Activated naive CD8-positive, alpha-beta T cell treated with anti-CD3 and anti-CD28 coated beads, Interleukin-2, amount 50 U/mL, for 24 hours (primary cell): ENCODE measurements at regions not wholly inside any gene's neighbourhood (a gene's known extent, or its start where the extent isn't known, plus 50 kb on each side); places are given as distances from the start of the nearest gene placed in this dataset.

Experiments
- ATAC-seq: fragments of 150-1000 bp; cut with Tn5 transposase; one replicate; pipeline ENCODE4 v1.10.0; 2021
- DNase-seq: peaks from one replicate; pipeline ENCODE4 v3.0.0; 2021
- H3K27ac Mint-ChIP-seq: one replicate; pipeline ENCODE4 v1.8.0; 2021; ENCODE audit warnings: mild to moderate bottlenecking, mixed read lengths
- H3K27me3 Mint-ChIP-seq: one replicate; pipeline ENCODE4 v1.8.0; 2021; ENCODE audit warnings: mixed read lengths
- H3K36me3 Mint-ChIP-seq: one replicate; pipeline ENCODE4 v1.8.0; 2021; ENCODE audit warnings: low read depth, mixed read lengths
- H3K4me1 Mint-ChIP-seq: one replicate; pipeline ENCODE4 v1.8.0; 2021; ENCODE audit warnings: mixed read lengths
- H3K4me3 Mint-ChIP-seq: one replicate; pipeline ENCODE4 v1.8.0; 2021; ENCODE audit warnings: mild to moderate bottlenecking, moderate library complexity, mixed read lengths
- H3K9me3 Mint-ChIP-seq: one replicate; pipeline ENCODE4 v1.8.0; 2021; ENCODE audit warnings: mixed read lengths

DNA sequence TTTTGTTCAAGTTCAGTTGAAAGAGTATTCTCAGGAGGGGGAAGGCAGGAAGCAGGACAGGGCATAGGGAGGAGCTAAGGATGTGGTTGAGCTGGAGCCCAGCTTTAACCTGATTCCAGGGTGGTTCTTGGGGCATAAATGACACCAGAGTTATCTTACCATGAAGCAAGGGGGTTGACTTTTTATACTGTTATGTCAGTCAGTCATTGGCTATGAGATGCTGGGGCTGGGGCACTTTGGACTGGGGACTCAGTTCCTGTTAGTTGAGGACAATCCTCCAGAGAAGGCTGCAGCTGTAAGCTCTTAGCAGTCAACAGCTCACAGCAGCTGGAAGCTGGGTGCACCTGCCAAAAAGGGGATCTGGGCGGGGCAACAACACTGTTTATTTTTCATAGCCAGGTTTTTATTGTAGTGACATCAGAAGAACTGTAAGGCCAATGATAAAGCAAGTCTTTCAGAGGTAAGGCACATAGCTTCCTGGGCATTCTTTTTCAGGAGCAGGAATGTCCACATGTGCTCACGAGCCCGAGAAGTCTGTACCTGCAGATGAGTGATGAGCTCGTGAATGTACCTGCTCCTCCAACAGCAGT, 78.5 kb downstream of the MID1IP1 start:
- no peaks in the 10 kb centered on the region for H3K36me3 Mint-ChIP-seq
- H3K27me3 Mint-ChIP-seq = no peaks in the 10 kb centered on the region
- H3K27ac Mint-ChIP-seq = no peak overlapping the region
- no peak for ATAC-seq
- no peaks in the 10 kb centered on the region for H3K9me3 Mint-ChIP-seq
- no peak for DNase-seq
- H3K4me3 Mint-ChIP-seq = no peak overlapping the region
- peaks cover 21% of the 10 kb centered on the region for H3K4me1 Mint-ChIP-seq

DNA sequence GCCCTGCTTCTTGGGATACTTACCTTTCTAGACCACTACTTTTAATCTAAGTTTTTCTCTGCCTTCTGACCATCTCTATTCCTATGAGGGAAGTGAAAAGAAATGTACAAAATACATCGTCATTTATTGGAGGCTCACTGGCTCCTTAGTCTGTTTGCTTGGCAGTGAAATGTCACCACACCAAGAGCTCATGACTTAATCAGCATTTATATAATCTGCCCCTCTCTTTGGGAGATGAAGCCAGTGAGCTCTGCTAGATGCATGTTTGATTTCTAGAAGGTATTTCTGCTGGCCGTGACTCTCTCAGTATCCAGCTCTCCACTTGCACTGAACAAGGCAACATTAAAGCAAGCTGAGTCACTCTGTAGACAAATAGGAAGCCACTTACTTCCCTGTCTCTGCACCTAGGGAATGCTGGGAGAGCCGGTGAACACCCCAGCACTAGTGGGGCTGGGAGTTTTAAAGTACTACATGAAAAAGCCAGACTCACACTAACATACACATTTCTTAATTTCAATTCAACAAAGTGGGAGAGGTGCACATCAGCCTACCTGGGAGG, 79.1 kb downstream of the MID1IP1 start:
- no peaks in the 10 kb centered on the region for H3K36me3 Mint-ChIP-seq
- peaks cover 21% of the 10 kb centered on the region for H3K4me1 Mint-ChIP-seq
- ATAC-seq (no peak), DNase-seq (no peak)
- H3K27ac Mint-ChIP-seq = peak overlapping the region; percentile 46
- no peaks in the 10 kb centered on the region for H3K9me3 Mint-ChIP-seq
- H3K27me3 Mint-ChIP-seq = no peaks in the 10 kb centered on the region
- no peak overlapping the region for H3K4me3 Mint-ChIP-seq

DNA sequence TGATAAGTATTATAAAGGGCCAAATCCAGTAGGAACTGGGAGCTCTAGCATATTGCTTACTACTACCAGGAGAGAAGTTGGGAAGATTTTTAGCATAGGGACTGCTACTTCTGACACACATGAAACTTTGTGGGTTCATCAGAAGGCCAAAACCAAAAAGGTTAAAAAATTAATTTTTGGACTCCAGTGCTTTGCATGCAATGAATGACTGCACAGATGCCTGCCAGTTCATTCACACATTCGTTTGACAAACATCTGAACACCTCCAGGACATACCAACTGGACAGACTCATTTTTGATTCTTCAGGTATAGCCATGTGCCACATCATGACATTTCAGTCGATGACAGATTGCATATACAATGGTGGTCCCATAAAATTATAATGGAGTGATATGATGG, 79.8 kb downstream of the MID1IP1 start:
- Mint-ChIP-seq H3K27ac (no peak overlapping the region), H3K27me3 (no peaks in the 10 kb centered on the region), H3K4me1 (peaks cover 21% of the 10 kb centered on the region), H3K4me3 (no peak overlapping the region), H3K9me3 (no peaks in the 10 kb centered on the region), H3K36me3 (no peaks in the 10 kb centered on the region)
- ATAC-seq (no peak), DNase-seq (no peak)

DNA sequence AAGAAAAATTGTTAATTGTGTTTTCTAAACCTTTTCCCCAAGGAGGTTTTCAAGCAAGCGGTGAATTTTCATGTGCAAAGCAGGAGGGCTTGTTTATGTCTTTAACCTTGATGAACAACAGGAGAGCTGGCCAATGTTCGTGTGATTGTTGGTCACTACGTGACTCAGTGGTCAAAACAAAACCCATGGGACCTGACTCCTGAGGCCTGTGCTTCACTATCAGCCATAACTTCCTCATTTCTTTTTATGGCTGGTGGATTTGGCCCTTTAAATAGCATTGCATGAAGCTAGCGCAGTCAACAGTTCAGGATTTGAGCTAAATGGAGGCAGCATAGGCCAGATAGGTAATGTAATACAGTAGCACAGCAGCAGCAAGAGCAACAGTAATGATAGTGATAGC, 80.5 kb downstream of the MID1IP1 start:
- no peaks in the 10 kb centered on the region for H3K27me3 Mint-ChIP-seq
- H3K9me3 Mint-ChIP-seq = no peaks in the 10 kb centered on the region
- H3K4me1 Mint-ChIP-seq = peaks cover 21% of the 10 kb centered on the region
- H3K27ac Mint-ChIP-seq = no peak overlapping the region
- H3K4me3 Mint-ChIP-seq = no peak overlapping the region
- ATAC-seq (no peak), DNase-seq (no peak)
- H3K36me3 Mint-ChIP-seq = no peaks in the 10 kb centered on the region

DNA sequence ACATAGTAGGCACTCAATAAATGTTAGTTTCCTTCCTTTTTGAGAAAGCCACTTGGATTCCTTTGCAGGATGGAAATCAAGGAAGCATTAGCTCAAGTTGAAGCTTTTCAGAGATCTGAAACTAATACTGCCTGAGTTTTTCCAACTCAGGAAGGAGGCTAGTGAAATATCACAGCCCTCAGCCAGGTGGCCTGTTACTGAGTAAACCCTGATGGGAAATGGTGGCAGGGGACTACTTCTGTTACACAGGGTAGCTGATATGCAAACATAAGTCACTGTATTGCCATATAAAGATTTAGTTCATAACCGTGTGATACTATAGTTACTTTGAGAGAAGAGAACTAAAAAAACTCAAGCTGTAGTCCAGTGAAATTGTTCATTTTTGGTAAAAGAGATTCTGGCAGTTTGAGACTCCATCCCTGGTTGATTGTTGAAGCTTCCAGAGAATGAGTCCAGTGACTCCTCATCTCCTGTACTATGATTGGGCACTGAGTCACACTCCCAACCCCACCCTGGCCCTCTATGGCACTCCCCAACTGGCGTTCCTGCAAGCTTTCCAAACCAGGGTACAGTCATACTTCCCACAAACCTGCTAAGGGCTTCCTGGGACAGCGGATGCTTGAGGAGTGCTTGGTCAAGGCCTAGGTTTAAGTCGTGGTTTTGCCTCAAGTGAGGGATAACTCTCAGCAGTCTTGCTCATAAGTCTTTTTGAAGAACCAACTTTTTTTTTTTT, 81.8 kb downstream of the MID1IP1 start:
- H3K4me3 Mint-ChIP-seq = no peak overlapping the region
- H3K27me3 Mint-ChIP-seq = no peaks in the 10 kb centered on the region
- ATAC-seq (no peak), DNase-seq (no peak)
- H3K9me3 Mint-ChIP-seq = no peaks in the 10 kb centered on the region
- H3K4me1 Mint-ChIP-seq = peaks cover 21% of the 10 kb centered on the region
- H3K36me3 Mint-ChIP-seq = no peaks in the 10 kb centered on the region
- no peak overlapping the region for H3K27ac Mint-ChIP-seq

DNA sequence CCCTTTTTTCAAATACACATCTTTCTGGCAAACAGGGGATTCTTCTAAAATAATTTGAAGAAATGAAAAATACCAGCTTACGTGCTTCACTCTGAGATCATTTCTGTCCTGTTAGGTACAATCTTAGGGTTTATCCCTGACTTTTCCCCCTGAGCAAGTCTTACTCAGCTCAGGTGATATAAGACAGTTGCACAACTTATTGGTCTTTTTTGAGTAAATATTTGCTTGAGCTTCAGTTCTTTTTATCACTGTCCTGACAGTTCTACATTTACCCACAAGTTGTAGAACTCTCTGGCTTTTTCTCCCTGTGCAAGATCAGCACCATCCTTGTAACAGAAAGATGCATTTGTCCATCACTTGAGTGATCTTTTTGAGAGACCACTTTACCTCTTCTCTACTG, 84.9 kb downstream of the MID1IP1 start:
- Mint-ChIP-seq H3K36me3 (no peaks in the 10 kb centered on the region), H3K27me3 (no peaks in the 10 kb centered on the region), H3K4me1 (no peaks in the 10 kb centered on the region), H3K4me3 (no peak overlapping the region), H3K9me3 (no peaks in the 10 kb centered on the region), H3K27ac (no peak overlapping the region)
- ATAC-seq = no peak
- no peak for DNase-seq

DNA sequence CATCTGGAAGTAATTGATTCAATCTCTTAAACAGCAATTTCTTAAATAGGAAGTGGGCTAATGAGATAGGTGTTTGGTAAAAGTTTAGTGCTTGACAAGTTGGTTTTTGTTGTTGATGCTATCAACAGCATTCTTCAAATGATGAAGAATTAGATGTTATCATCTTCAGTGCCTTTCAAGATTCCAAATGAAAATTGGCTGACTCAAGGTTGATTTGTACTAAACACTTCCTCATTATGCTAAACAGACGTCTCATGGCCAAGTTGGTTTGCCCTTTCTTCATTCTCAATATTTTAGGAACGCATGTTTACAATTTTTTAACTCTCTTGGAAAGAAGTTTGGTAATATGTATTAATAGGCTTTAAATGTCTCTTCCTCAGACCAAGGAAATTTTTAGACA, 86.0 kb downstream of the MID1IP1 start:
- no peaks in the 10 kb centered on the region for H3K9me3 Mint-ChIP-seq
- no peak overlapping the region for H3K27ac Mint-ChIP-seq
- H3K4me1 Mint-ChIP-seq = peaks cover 9% of the 10 kb centered on the region
- no peaks in the 10 kb centered on the region for H3K36me3 Mint-ChIP-seq
- DNase-seq = no peak
- no peaks in the 10 kb centered on the region for H3K27me3 Mint-ChIP-seq
- H3K4me3 Mint-ChIP-seq = no peak overlapping the region
- ATAC-seq = no peak

DNA sequence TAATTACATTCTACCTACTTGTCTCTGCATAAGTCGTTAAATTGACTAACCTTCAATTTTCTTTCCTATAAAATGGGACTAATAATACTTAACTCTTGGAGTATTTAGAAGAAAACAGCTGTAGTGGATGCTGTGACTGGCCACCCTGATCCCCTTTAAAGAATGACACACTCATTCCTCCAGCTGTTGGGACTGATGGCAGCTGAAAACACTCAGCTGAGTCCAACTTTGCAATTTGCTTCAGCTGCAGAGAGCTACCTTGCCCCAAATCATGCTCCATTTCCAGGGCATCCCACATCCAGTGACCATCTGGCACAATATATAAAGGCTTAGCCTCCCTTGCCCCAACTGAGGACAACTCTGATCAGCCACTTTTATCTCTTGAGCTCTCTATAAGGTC, 89.1 kb downstream of the MID1IP1 start:
- ATAC-seq (no peak), DNase-seq (no peak)
- no peaks in the 10 kb centered on the region for H3K27me3 Mint-ChIP-seq
- peaks cover 9% of the 10 kb centered on the region for H3K4me1 Mint-ChIP-seq
- H3K27ac Mint-ChIP-seq = no peak overlapping the region
- H3K36me3 Mint-ChIP-seq = no peaks in the 10 kb centered on the region
- no peaks in the 10 kb centered on the region for H3K9me3 Mint-ChIP-seq
- no peak overlapping the region for H3K4me3 Mint-ChIP-seq

DNA sequence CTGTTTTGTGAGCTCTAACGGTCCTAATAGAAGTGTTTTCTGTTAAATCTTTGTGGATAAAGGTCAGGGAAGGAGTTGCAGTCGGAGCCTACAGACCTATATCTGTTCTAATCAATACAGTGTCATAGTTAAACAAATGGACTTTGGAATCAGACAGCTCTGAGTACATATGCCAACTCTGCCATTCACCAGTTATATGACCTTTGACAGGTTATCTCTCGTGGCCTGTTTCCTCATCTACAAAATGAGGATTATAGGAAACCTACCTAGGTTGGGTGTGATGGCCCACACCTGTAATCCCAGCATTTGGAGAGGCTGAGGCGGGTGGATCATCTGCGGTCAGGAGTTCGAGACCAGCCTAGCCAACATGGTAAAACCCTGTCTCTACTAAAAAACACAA, 89.7 kb downstream of the MID1IP1 start:
- ATAC-seq (no peak), DNase-seq (no peak)
- no peak overlapping the region for H3K27ac Mint-ChIP-seq
- peaks cover 9% of the 10 kb centered on the region for H3K4me1 Mint-ChIP-seq
- no peaks in the 10 kb centered on the region for H3K9me3 Mint-ChIP-seq
- no peaks in the 10 kb centered on the region for H3K36me3 Mint-ChIP-seq
- H3K27me3 Mint-ChIP-seq = peaks cover under 1% of the 10 kb centered on the region
- H3K4me3 Mint-ChIP-seq = no peak overlapping the region

DNA sequence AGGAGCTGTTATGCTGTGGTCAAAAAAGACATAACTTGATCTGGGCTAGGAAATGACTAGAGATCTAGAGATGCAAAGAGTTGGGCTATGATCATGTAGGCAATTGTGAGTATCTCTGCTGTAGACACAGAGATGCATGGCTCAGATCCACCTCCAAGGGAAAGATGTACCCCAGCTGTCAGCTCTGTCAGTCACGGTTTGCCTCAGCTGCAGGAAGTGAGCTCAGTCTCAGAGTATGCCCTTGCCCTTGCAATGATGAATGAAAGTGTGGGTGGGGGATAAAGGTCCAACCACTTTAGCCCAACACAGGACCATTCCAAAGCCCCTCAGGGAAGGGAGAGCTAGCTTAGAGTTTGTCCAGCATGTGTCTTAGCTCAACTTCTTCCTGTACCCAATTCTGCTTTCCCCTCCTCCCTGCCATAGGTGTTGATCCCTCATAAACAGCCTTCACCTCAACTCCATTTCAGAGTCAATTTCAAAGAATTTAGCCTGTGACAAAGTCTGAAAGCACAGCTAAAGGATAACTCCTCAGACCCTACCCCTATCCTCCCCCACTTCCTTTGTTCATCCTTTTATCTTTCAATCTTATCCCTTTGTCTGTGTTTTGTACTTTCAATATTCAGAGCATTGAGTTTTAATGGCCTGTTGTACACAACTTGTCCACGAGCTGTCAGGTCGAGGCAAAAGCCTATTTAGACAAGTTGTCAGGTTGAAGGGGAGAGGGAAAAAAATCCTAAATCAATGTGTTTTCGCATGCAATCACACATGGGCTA, 90.6 kb downstream of the MID1IP1 start:
- Mint-ChIP-seq H3K4me3 (no peak overlapping the region), H3K36me3 (no peaks in the 10 kb centered on the region), H3K4me1 (peaks cover 9% of the 10 kb centered on the region), H3K27me3 (peaks cover 2% of the 10 kb centered on the region), H3K9me3 (no peaks in the 10 kb centered on the region), H3K27ac (no peak overlapping the region)
- DNase-seq (no peak), ATAC-seq (peak; percentile 82)

DNA sequence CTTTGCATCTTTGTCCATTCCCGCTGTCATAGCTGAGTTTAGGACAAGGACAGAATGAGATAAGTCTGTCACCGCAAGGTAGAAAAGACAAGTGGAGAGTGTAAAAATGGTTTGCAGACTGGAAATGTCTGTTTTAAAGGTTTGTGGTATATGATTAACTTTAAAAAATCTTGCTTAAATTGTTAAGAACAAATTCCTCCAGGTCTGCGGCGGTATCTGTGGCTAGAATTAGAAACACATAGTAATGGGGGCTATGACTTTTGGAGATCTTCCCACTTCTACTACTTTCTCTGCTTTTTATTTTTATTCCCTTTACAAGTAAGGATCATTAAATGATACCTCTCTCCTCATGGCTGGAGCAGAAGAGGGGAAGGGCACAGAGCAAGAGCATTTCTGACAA, 92.2 kb downstream of the MID1IP1 start:
- Mint-ChIP-seq H3K27me3 (peaks cover 2% of the 10 kb centered on the region), H3K27ac (no peak overlapping the region), H3K36me3 (no peaks in the 10 kb centered on the region), H3K4me3 (no peak overlapping the region), H3K4me1 (peaks cover 11% of the 10 kb centered on the region), H3K9me3 (no peaks in the 10 kb centered on the region)
- ATAC-seq = no peak
- no peak for DNase-seq

DNA sequence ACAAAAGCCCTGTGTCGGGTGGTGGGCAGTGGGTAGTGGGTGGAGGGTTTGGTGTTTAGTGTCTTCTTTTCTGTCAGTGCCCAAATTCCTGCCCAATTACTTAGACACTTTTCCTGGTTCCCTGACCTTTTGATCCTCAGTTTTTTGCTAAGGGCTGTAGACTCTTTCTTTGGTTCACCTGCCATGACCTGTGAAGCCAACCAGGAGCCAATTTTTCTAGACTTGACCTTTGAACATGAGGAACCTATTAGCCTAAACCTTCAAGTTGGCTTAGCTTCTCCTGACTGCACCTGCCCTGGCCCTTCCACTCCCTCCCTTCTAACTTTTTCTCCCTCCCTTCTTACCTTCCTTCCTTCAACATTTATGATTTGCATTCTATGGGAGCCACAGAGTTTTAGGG, 94.5 kb downstream of the MID1IP1 start:
- no peaks in the 10 kb centered on the region for H3K9me3 Mint-ChIP-seq

DNA sequence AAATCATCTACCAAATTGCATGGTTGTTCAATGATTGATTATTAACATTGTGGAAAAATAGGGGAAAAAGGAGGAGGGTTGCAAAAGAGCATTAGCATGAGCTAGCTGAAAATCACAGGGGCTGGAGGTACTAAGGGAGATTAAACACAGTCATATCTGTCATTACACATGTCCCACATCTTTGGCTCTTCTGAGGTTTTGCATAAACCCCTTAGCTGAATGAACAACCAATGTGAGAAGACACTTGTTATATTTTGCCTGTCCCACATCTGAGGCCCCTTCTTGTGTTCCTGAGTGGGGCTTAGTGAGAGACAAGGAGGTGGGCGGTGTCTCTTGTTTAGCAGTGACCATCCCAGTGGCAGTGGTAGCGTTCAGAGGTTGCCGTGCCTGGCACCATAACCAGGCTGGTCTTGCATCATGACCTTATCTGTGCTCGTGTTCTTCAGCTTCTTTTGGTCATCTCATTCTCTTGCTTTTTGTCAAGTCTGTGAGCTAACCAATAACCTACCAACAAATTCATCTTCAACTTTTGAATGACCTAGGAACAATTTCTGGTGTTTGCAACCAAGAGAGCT, 95.6 kb downstream of the MID1IP1 start:
- ATAC-seq (no peak), DNase-seq (no peak)
- H3K4me3 Mint-ChIP-seq = no peak overlapping the region
- H3K36me3 Mint-ChIP-seq = no peaks in the 10 kb centered on the region
- peaks cover 5% of the 10 kb centered on the region for H3K4me1 Mint-ChIP-seq
- H3K9me3 Mint-ChIP-seq = no peaks in the 10 kb centered on the region
- H3K27me3 Mint-ChIP-seq = peaks cover 2% of the 10 kb centered on the region
- no peak overlapping the region for H3K27ac Mint-ChIP-seq

More for the DNA sequence above, 94.5 kb downstream of the MID1IP1 start:
- DNase-seq (no peak), ATAC-seq (no peak)
- H3K4me3 Mint-ChIP-seq = no peak overlapping the region
- peaks cover 2% of the 10 kb centered on the region for H3K27me3 Mint-ChIP-seq
- H3K27ac Mint-ChIP-seq = no peak overlapping the region
- H3K36me3 Mint-ChIP-seq = no peaks in the 10 kb centered on the region
- H3K4me1 Mint-ChIP-seq = peaks cover 11% of the 10 kb centered on the region

DNA sequence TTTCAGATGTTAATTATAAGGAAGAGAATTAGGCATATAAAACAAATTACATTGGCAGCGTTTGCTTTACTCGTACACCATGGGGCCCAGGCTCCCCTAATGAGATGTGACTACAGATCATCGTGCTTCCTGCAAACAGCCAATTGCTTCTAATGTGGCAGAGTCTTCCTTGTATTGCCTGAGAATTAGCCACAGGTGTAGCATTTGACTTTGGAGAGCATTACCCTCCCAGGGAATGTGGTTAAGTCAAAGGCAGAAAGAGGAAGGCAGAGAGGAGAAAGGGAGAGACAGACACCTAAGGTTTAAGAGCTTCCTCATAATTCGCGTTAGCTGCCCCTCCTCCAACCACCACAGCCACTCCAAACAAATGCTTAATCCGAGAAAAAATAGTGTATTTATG, 97.0 kb downstream of the MID1IP1 start:
- no peak overlapping the region for H3K4me3 Mint-ChIP-seq
- ATAC-seq (no peak), DNase-seq (no peak)
- peaks cover 2% of the 10 kb centered on the region for H3K27me3 Mint-ChIP-seq
- H3K9me3 Mint-ChIP-seq = no peaks in the 10 kb centered on the region
- no peak overlapping the region for H3K27ac Mint-ChIP-seq
- no peaks in the 10 kb centered on the region for H3K36me3 Mint-ChIP-seq
- H3K4me1 Mint-ChIP-seq = peaks cover 1% of the 10 kb centered on the region

DNA sequence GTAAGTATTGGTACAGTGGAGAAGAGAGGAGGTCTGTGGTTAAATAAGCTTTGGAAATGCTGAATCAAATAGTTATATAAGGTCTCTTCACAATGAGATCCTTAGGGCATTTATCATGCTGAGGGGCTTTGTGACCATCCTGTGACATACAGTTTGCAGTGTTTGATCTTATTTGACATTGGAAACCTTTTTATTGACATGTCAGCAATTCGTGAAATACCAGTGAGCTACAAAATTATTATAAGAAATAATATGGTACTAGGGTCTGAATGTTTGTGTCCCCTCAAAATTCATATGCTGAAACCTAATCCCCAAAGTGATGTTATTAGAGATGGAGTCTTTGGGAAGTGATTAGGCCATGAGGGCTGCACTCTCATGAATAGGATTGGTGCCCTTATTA, 98.4 kb downstream of the MID1IP1 start:
- peaks cover 2% of the 10 kb centered on the region for H3K27me3 Mint-ChIP-seq
- ATAC-seq (no peak), DNase-seq (no peak)
- no peaks in the 10 kb centered on the region for H3K9me3 Mint-ChIP-seq
- peaks cover 1% of the 10 kb centered on the region for H3K4me1 Mint-ChIP-seq
- no peak overlapping the region for H3K4me3 Mint-ChIP-seq
- no peak overlapping the region for H3K27ac Mint-ChIP-seq
- no peaks in the 10 kb centered on the region for H3K36me3 Mint-ChIP-seq
